OCI-LY7 (cell line): ENCODE measurements at regions not wholly inside any gene's neighbourhood (a gene's known extent, or its start where the extent isn't known, plus 50 kb on each side); places are given as distances from the start of the nearest gene placed in this dataset.

ENCODE experiments used
- BruUV-seq: library from RNA; stranded (reverse); fragments of 400-500 nt; replicated peaks from 2 replicates; lab custom pipeline; 2021; lab: Mats Ljungman, UMichigan
- CTCF ChIA-PET: fragments of 300-600 bp; sonication (Branson Sonifier 250); formaldehyde crosslinking; loops from one replicate; lab custom pipeline; 2022; ENCODE audit warnings: antibody characterized with exemption; ENCODE audit not compliant: unreplicated experiment; lab: Charles Lee
- POLR2A ChIA-PET: fragments of 300-600 bp; sonication (Branson Sonifier 250); formaldehyde crosslinking; loops from one replicate; lab custom pipeline; 2022; ENCODE audit warnings: antibody characterized with exemption; lab: Charles Lee
- DNase-seq: peaks from one replicate; pipeline ENCODE4 v3.0.0-alpha.2; 2015; ENCODE audit warnings: low spot score
- H2AFZ ChIP-seq: fragments of 200-600 bp; sonication (generic), shearing (Covaris generic); 2 replicates; pipeline ENCODE4 v1.6.1; 2014; ENCODE audit warnings: mild to moderate bottlenecking, antibody characterized with exemption, low read length, moderate library complexity
- H3K27ac ChIP-seq: fragments of 200-600 bp; sonication (generic); 2 replicates; pipeline ENCODE4 v1.5.1; 2014; ENCODE audit warnings: mixed run types, low read depth, mild to moderate bottlenecking, moderate library complexity, low read length, inconsistent platforms; ENCODE audit not compliant: poor library complexity, severe bottlenecking
- H3K36me3 ChIP-seq: fragments of 200-600 bp; sonication (generic); 2 replicates; pipeline ENCODE4 v1.6.1; 2014; ENCODE audit warnings: mild to moderate bottlenecking, antibody characterized with exemption, low read length, moderate library complexity, mixed read lengths; ENCODE audit not compliant: insufficient read depth
- H3K4me1 ChIP-seq: fragments of 200-600 bp; sonication (generic); 2 replicates; pipeline ENCODE4 v1.5.1; 2014; ENCODE audit warnings: mild to moderate bottlenecking, low read length; ENCODE audit not compliant: insufficient read depth, poor library complexity, severe bottlenecking
- H3K4me2 ChIP-seq: fragments of 200-600 bp; sonication (generic); 2 replicates; pipeline ENCODE4 v1.6.1; 2014; ENCODE audit warnings: mild to moderate bottlenecking, low read length
- H3K4me3 ChIP-seq: fragments of 200-600 bp; sonication (generic); 2 replicates; pipeline ENCODE4 v1.5.1; 2014; ENCODE audit warnings: mild to moderate bottlenecking, low read depth, low read length; ENCODE audit not compliant: poor library complexity, severe bottlenecking
- H3K79me2 ChIP-seq: fragments of 200-600 bp; sonication (generic); 2 replicates; pipeline ENCODE4 v1.6.1; 2016; ENCODE audit warnings: low read depth, mild to moderate bottlenecking, low read length, moderate library complexity, mixed read lengths; ENCODE audit not compliant: insufficient read depth
- H3K9me2 ChIP-seq: fragments of 200-600 bp; sonication (generic); 2 replicates; pipeline ENCODE4 v1.6.1; 2016; ENCODE audit warnings: mild to moderate bottlenecking, low read length, mixed read lengths; ENCODE audit not compliant: insufficient read depth
- H3K9me3 ChIP-seq: fragments of 200-600 bp; sonication (generic); 2 replicates; pipeline ENCODE4 v1.6.1; 2014; ENCODE audit warnings: mild to moderate bottlenecking, mixed run types, low read length, mixed read lengths
- H4K20me1 ChIP-seq: fragments of 200-600 bp; sonication (generic); 2 replicates; pipeline ENCODE4 v1.6.1; 2014; ENCODE audit warnings: mild to moderate bottlenecking, antibody characterized with exemption, low read length, moderate library complexity, mixed read lengths; ENCODE audit not compliant: insufficient read depth
- EZH2phosphoT487 ChIP-seq: fragments of 200-600 bp; sonication (generic); IDR thresholded peaks from 2 replicates; pipeline ENCODE4 v1.6.1; 2018; ENCODE audit warnings: low read depth, borderline replicate concordance, mild to moderate bottlenecking, mixed run types, antibody characterized with exemption, low read length, moderate library complexity, mixed read lengths
- intact Hi-C: fragments of 100-400 bp; cut with micrococcal nuclease; formaldehyde crosslinking; loops from one replicate; pipeline ENCODE4 v1.10.0; 2022; ENCODE audit not compliant: unreplicated experiment
- TF ChIP-seq, protein P1 (sequence below): fragments of 200-600 bp; sonication (generic); conservative IDR thresholded peaks from 2 replicates; pipeline ENCODE4 v1.5.1; 2014; ENCODE audit warnings: mild to moderate bottlenecking, antibody characterized with exemption, low read length, moderate library complexity, mixed read lengths

DNA sequence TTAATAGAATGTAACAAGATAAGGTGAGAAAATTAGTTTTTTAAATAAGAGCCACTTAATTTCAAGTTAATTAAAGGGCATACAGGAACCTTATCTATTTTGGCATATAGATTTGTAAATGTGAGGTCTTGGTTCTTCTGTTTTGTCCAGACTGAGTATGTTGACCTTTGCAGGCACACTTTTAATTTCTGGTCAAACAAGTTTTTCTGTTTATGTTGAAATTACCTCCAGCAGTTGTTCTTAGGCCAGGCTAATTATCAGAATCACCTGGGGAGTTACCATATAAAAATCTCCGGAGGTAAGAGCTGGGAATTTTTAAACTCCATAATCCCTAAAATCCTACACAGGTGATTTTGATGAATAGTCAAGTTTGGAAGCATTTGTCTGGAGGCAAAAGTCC, 227.4 kb upstream of the ANKRD50 start:
- ChIA-PET CTCF (no interaction called here), POLR2A (no interaction called here)
- no peak overlapping the region for H3K4me2 ChIP-seq
- no peaks in the 10 kb centered on the region for H3K9me3 ChIP-seq
- H2AFZ ChIP-seq = no peak overlapping the region
- no peaks in the 10 kb centered on the region for H3K4me1 ChIP-seq
- BruUV-seq = no TSS peak
- intact Hi-C loops = no loop called here
- H3K79me2 ChIP-seq = no peaks in the 10 kb centered on the region
- H3K9me2 ChIP-seq = no peaks in the 10 kb centered on the region
- H3K4me3 ChIP-seq = no peak overlapping the region
- TF ChIP-seq, protein P1, sequence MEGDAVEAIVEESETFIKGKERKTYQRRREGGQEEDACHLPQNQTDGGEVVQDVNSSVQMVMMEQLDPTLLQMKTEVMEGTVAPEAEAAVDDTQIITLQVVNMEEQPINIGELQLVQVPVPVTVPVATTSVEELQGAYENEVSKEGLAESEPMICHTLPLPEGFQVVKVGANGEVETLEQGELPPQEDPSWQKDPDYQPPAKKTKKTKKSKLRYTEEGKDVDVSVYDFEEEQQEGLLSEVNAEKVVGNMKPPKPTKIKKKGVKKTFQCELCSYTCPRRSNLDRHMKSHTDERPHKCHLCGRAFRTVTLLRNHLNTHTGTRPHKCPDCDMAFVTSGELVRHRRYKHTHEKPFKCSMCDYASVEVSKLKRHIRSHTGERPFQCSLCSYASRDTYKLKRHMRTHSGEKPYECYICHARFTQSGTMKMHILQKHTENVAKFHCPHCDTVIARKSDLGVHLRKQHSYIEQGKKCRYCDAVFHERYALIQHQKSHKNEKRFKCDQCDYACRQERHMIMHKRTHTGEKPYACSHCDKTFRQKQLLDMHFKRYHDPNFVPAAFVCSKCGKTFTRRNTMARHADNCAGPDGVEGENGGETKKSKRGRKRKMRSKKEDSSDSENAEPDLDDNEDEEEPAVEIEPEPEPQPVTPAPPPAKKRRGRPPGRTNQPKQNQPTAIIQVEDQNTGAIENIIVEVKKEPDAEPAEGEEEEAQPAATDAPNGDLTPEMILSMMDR = no peak
- no peak for TF ChIP-seq EZH2phosphoT487
- H3K27ac ChIP-seq = no peak overlapping the region
- no peak for DNase-seq
- H3K36me3 ChIP-seq = no peaks in the 10 kb centered on the region
- no peaks in the 10 kb centered on the region for H4K20me1 ChIP-seq

DNA sequence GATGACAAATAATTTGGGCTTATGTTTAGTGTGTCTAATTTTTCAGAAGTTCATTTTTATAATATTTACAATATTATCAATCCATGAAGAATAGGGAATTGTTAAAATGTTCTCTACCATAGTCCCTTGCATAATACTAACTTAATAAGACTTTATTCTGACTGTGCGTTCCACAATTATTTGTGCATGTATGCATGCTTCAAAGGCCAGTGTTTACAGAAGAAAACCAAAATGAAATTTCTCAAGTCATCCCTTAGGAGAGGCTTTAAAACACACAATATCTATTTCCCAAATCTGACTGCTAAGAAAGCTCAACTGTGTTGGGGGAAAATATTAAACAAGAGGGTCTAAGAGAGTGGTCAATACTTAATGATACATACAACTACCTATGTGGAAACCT, 226.3 kb upstream of the ANKRD50 start:
- ChIA-PET CTCF (no interaction called here), POLR2A (no interaction called here)
- no peak overlapping the region for H2AFZ ChIP-seq
- no peaks in the 10 kb centered on the region for H3K4me1 ChIP-seq
- intact Hi-C loops = no loop called here
- no TSS peak for BruUV-seq
- H3K36me3 ChIP-seq = no peaks in the 10 kb centered on the region
- DNase-seq = no peak
- TF ChIP-seq EZH2phosphoT487 = no peak
- TF ChIP-seq, protein P1 = no peak
- no peaks in the 10 kb centered on the region for H3K9me2 ChIP-seq
- no peaks in the 10 kb centered on the region for H3K79me2 ChIP-seq
- H4K20me1 ChIP-seq = no peaks in the 10 kb centered on the region
- H3K27ac ChIP-seq = no peak overlapping the region
- H3K4me3 ChIP-seq = no peak overlapping the region
- H3K9me3 ChIP-seq = no peaks in the 10 kb centered on the region
- H3K4me2 ChIP-seq = no peak overlapping the region

GRCh38 chr4:124937993-124938392, 225.5 kb upstream of the ANKRD50 start:
- no peak for TF ChIP-seq EZH2phosphoT487
- TF ChIP-seq, protein P1 = no peak
- ChIA-PET POLR2A (interaction anchor here (0.7 kb wide), 1 partner anchor 8 kb away, joined by 3 read pairs; no protein-coding TSS in a partner anchor), CTCF (no interaction called here)
- no peaks in the 10 kb centered on the region for H3K36me3 ChIP-seq
- H3K4me3 ChIP-seq = no peak overlapping the region
- no peaks in the 10 kb centered on the region for H3K9me3 ChIP-seq
- H3K79me2 ChIP-seq = no peaks in the 10 kb centered on the region
- no peaks in the 10 kb centered on the region for H4K20me1 ChIP-seq
- intact Hi-C loops = no loop called here
- H3K27ac ChIP-seq = no peak overlapping the region
- no TSS peak for BruUV-seq
- H2AFZ ChIP-seq = no peak overlapping the region
- no peaks in the 10 kb centered on the region for H3K4me1 ChIP-seq
- no peak for DNase-seq
- no peak overlapping the region for H3K4me2 ChIP-seq
- no peaks in the 10 kb centered on the region for H3K9me2 ChIP-seq
